ENCODE measurements at regions not wholly inside any gene's neighbourhood (a gene's known extent, or its start where the extent isn't known, plus 50 kb on each side); places are given as distances from the start of the nearest gene placed in this dataset.
"Not testable (repeated sequence)": the region's sequence is repeated elsewhere in the genome, so short reads cannot be mapped to it uniquely, and the experiment has no call there.

- peaks cover 4% of the 10 kb centered on the region for H3K4me1 ChIP-seq
- no peak overlapping the region for H3K4me3 ChIP-seq
- intact Hi-C loops (cut with micrococcal nuclease) = no loop called here
- no peak for DNase-seq
- no peak overlapping the region for H3K27ac ChIP-seq (replicated peaks)
- TF ChIP-seq CTCF (IDR thresholded peaks at IDR 0.05; ENCODE audit: borderline replicate concordance) = no peak
- H3K36me3 ChIP-seq = no peaks in the 10 kb centered on the region
- H3K9me3 ChIP-seq (replicated peaks) = no peaks in the 10 kb centered on the region
- H3K27me3 ChIP-seq (ENCODE audit: low read depth) = no peaks in the 10 kb centered on the region
Observed at GRCh38 chr16:27600381-27600780, 50.4 kb downstream of the KATNIP start.

GRCh38 chr16:27602103-27602502, 52.2 kb downstream of the KATNIP start:
- intact Hi-C loops (cut with micrococcal nuclease) = no loop called here
- TF ChIP-seq CTCF (IDR thresholded peaks at IDR 0.05; ENCODE audit: borderline replicate concordance) = no peak

GRCh38 chr16:27605500-27606106, 55.7 kb downstream of the KATNIP start:
- peak; percentile 72 for TF ChIP-seq CTCF (IDR thresholded peaks at IDR 0.05; ENCODE audit: borderline replicate concordance)
- H3K36me3 ChIP-seq; intact Hi-C loops (cut with micrococcal nuclease); H3K9me3 ChIP-seq (replicated peaks); H3K27ac ChIP-seq (replicated peaks); H3K4me3 ChIP-seq; H3K4me1 ChIP-seq; H3K27me3 ChIP-seq (ENCODE audit: low read depth); DNase-seq: not testable (repeated sequence)

More at GRCh38 chr16:27602103-27602502, 52.2 kb downstream of the KATNIP start:
- Histone ChIP-seq H3K4me1 (peaks cover 4% of the 10 kb centered on the region), H3K36me3 (no peaks in the 10 kb centered on the region), H3K9me3 (replicated peaks) (no peaks in the 10 kb centered on the region), H3K27me3 (ENCODE audit: low read depth) (no peaks in the 10 kb centered on the region), H3K27ac (replicated peaks) (no peak overlapping the region), H3K4me3 (no peak overlapping the region)
- no peak for DNase-seq

- Histone ChIP-seq H3K4me1 (no peaks in the 10 kb centered on the region), H3K36me3 (peaks cover 5% of the 10 kb centered on the region), H3K27me3 (ENCODE audit: low read depth) (no peaks in the 10 kb centered on the region), H3K4me3 (no peak overlapping the region), H3K9me3 (replicated peaks) (no peaks in the 10 kb centered on the region), H3K27ac (replicated peaks) (no peak overlapping the region)
- DNase-seq = no peak
- TF ChIP-seq CTCF (IDR thresholded peaks at IDR 0.05; ENCODE audit: borderline replicate concordance) = no peak
- intact Hi-C loops (cut with micrococcal nuclease) = no loop called here
Observed at GRCh38 chr16:27611340-27611739, 61.4 kb downstream of the KATNIP start.

- intact Hi-C loops (cut with micrococcal nuclease) = no loop called here
Observed at GRCh38 chr16:27613238-27613791, 63.4 kb downstream of the KATNIP start.

More at GRCh38 chr16:27613238-27613791, 63.4 kb downstream of the KATNIP start:
- no peak for DNase-seq
- no peak overlapping the region for H3K4me3 ChIP-seq
- no peaks in the 10 kb centered on the region for H3K9me3 ChIP-seq (replicated peaks)
- TF ChIP-seq CTCF (IDR thresholded peaks at IDR 0.05; ENCODE audit: borderline replicate concordance) = no peak
- peaks cover 5% of the 10 kb centered on the region for H3K36me3 ChIP-seq
- no peaks in the 10 kb centered on the region for H3K27me3 ChIP-seq (ENCODE audit: low read depth)
- no peak overlapping the region for H3K27ac ChIP-seq (replicated peaks)
- peaks cover 12% of the 10 kb centered on the region for H3K4me1 ChIP-seq
